ENCODE measurements at regions not wholly inside any gene's neighbourhood (a gene's known extent, or its start where the extent isn't known, plus 50 kb on each side); places are given as distances from the start of the nearest gene placed in this dataset.
"Not testable (repeated sequence)": the region's sequence is repeated elsewhere in the genome, so short reads cannot be mapped to it uniquely, and the experiment has no call there.

- DNase-seq (ENCODE audit: low spot score), result no peak
Observed at GRCh38 chr13:73335210-73335609, 276.4 kb downstream of the KLF5 start.

DNA sequence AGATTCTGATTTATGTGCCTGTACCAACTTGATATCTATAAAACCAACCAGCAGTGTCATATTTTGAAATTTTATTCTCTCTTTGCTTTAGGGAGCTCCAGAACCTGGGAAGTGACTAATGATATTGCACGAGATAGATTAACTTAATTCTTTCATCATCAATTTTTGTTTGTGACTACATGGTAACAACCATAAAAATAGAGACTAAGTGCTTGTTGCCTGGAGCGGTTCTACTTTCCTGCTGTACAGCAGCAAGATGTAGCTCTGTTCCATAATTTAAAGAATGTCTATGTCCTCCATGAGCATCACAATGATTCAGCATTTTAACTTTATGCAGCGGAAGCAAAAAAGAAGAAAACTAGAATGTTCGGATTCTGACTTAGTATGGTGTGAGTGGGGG is 275.6 kb downstream of the KLF5 start:
- no peak for DNase-seq (ENCODE audit: low spot score)

GRCh38 chr13:73331556-73331955 is 272.8 kb downstream of the KLF5 start:
- no peak for DNase-seq (ENCODE audit: low spot score)

- no peak for DNase-seq (ENCODE audit: low spot score)
Observed at GRCh38 chr13:73329355-73329754, 270.6 kb downstream of the KLF5 start.

GRCh38 chr13:73327579-73327978 is 268.8 kb downstream of the KLF5 start:
- no peak for DNase-seq (ENCODE audit: low spot score)

- DNase-seq (ENCODE audit: low spot score), result no peak
Observed at GRCh38 chr13:73325723-73326558, 267.1 kb downstream of the KLF5 start.

- DNase-seq (ENCODE audit: low spot score), result no peak
Observed at GRCh38 chr13:73324842-73325722, 266.3 kb downstream of the KLF5 start.

DNA sequence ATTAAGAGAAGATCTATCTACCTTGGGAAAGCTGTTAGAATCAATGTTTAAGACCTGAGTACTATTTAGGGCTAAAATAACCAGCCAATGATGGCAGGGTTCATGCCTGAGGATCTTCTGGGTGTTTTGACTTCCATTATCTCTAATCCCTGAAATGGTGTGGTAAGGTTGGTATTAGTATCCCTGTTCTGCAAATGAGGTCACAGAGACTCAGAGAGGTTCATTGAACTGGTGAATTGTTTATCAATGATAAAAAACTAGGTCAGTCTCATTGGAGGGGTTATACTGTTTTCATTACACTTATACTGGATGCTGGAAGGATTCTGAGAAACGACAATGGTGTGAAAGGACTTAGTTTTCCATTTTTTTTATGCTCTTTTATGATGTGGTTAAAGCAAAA is 264.8 kb downstream of the KLF5 start:
- DNase-seq (ENCODE audit: low spot score), result no peak

GRCh38 chr13:73321043-73321442 is 262.2 kb downstream of the KLF5 start:
- DNase-seq (ENCODE audit: low spot score), result no peak

- no peak for DNase-seq (ENCODE audit: low spot score)
Observed at GRCh38 chr13:73317140-73317539, 258.3 kb downstream of the KLF5 start.

DNA sequence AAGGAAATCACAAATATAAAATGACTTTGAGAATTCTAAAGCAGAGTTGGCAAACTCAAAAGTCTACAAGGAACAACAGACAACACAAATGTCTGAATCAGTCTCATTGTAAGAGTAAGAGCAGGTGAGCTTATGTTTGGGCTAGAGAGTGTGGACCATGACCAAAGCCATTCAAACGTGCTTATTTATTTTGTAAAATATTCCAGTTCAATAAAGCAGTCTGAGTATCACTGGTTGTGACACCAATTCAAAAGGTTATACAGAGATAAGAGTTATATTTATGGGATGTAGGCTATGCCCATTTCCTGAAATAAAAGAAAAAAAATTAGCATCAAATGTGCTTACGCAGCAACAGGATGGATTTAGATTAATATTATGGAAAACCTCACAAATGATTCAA is 251.6 kb downstream of the KLF5 start:
- no peak for DNase-seq (ENCODE audit: low spot score)

GRCh38 chr13:73307481-73307880 is 248.7 kb downstream of the KLF5 start:
- no peak for DNase-seq (ENCODE audit: low spot score)

DNA sequence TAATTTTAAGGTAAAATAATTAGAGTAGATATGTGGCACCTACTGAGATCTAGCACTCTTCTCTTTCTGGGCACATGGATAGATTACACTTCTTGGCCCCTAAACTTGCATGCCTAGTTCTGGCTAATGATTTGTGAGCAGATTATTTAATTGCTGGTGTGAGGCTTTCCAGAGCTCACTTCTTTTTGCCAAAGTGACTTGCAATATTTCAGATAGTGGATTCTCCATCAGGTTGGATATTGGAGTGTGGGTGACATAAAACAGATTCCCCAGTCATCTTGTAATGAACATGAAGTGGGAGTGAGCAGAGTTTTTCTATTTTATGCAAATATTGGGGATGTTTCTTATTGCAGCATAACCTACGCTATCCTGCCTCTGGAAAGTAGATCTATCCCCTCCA is 247.9 kb downstream of the KLF5 start:
- no peak for DNase-seq (ENCODE audit: low spot score)

DNA sequence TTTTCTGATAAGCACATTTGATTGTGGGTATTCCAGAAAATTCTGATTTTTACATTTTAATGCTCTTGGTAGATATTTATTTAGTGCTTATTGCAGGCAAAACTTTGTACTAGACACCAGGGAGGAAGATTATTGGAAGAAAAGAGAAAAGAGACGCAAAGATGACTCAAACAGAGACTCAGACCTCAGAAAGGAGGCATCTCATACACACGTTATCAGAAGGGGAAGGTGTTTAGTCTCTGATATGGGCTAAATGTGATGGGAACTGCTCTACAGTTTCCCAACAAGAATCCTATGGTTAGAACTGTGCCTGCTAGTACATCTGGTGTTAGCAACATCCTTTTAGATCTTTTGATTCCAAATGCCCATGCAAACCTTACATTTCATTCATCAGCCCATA is 245.6 kb downstream of the KLF5 start:
- no peak for DNase-seq (ENCODE audit: low spot score)

- no peak for DNase-seq (ENCODE audit: low spot score)
Observed at GRCh38 chr13:73303851-73304250, 245.0 kb downstream of the KLF5 start.

DNA sequence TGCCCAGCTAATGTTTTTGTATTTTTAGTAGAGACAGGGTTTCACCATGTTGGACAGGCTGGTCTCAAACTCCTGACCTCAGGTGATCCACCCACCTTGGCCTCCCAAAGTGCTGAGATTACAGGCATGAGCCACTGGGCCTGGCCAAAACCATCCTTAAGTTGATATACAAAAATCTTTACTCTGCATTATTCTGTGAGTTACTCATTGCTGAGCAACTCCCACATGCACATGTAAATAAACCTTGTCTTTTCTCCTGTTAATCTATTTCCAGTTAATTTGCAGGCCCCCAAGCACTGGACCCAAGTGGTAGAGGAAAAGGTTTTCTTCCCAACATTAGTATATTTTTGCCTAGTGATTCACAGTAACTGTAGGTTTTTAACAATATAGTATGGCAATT is 242.8 kb downstream of the KLF5 start:
- DNase-seq (ENCODE audit: low spot score), result not testable (repeated sequence)

GRCh38 chr13:73300718-73301425 is 242.1 kb downstream of the KLF5 start:
- no peak for DNase-seq (ENCODE audit: low spot score)

DNA sequence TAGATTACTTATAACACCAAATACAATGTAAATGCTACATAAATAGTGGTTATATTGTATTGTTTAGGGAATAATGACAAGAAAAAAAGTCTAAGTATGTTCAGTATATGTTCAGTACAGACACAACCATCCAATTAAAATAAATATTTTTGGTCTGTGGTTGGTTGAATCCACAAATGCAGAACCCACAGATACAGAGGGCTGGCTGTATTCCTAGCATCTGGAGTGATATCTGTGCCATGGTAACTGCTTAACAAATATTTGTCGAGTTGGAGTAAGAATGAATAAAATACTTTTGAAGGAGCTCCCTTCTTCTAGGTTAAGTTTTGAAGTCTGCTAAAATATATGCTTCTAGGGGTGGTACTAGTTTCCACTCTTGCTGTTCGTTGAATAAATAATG is 241.0 kb downstream of the KLF5 start:
- no peak for DNase-seq (ENCODE audit: low spot score)

DNA sequence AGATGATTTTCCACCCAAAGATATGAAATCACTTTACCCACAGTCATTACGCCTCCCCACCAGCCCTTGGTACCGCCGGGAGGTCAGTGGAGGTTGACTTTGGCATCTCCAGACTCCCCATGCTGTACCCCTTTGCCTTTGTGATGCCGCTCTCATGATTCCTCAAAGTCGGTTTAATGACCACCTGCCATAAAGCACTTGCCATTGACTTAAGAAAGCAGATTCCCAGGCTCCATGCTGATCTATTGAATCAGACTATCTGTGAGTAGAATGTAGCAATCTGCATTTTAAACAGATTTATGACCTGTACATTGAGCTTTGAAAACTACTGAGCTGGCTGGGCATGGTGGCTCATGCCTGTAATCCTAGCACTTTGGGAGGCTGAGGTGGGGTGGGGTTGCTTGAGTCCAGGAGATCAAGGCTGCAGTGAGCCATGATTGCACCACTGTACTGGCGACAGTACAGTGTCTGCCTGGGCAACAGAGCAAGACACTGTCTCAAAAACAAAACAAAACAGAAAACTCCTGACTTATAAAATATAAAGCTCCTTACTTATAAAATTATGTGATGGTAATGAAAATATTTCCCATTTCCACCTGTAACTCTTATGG is 235.2 kb downstream of the KLF5 start:
- no peak for DNase-seq (ENCODE audit: low spot score)

GRCh38 chr13:73292127-73292526 is 233.3 kb downstream of the KLF5 start:
- no peak for DNase-seq (ENCODE audit: low spot score)

- no peak for DNase-seq (ENCODE audit: low spot score)
Observed at GRCh38 chr13:73290844-73291243, 232.0 kb downstream of the KLF5 start.

GRCh38 chr13:73288596-73288995 is 229.8 kb downstream of the KLF5 start:
- no peak for DNase-seq (ENCODE audit: low spot score)
